ENCODE measurements at regions not wholly inside any gene's neighbourhood (a gene's known extent, or its start where the extent isn't known, plus 50 kb on each side); places are given as distances from the start of the nearest gene placed in this dataset.

DNA sequence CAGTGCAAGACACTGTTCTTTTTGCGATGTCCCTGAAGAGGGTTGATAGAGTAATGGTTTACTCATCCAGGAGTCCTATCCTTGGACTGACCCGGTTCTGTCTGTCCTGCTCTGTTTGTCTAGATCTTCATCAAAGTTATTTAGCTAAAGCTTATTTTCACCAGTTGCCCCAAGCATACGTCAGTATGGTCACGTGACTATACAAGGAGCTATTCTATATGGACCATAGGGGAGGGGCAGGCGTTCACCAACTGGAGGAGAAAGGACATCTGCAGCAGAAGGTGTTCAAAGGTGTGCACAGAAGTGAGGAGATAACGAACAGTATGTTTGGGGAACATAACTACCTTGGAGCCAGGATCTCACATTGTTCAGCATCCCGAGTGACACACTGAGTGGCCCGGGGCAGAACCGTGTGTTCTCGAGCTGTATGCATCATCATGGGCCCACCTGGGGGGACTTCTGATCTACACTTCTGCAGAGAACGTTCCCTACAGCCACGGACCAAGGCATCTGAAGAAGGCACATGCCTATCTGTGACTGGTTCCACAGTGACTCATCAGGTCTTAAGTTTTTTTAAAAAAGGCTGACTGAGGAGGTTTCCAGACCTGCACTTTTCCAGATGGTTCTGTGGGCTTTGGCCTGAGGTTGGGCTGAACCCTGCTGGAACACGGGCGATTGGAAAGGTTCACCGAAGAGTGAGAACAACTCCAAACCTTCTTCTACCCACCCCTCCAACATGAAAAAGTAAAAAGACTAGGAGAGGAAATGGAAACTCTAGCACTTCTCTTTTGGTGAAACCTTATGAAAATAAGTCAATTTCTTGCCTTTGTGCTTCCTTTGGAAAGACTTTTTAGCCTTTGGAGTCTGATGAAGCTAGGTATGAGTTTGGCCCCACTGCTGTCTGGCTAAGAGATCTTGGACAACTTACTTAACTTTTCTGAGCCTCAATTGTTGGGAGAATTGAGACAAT, 68.6 kb upstream of the YWHAQ start:
- CTCF ChIA-PET: no interaction called here
- TF ChIP-seq, protein P1, sequence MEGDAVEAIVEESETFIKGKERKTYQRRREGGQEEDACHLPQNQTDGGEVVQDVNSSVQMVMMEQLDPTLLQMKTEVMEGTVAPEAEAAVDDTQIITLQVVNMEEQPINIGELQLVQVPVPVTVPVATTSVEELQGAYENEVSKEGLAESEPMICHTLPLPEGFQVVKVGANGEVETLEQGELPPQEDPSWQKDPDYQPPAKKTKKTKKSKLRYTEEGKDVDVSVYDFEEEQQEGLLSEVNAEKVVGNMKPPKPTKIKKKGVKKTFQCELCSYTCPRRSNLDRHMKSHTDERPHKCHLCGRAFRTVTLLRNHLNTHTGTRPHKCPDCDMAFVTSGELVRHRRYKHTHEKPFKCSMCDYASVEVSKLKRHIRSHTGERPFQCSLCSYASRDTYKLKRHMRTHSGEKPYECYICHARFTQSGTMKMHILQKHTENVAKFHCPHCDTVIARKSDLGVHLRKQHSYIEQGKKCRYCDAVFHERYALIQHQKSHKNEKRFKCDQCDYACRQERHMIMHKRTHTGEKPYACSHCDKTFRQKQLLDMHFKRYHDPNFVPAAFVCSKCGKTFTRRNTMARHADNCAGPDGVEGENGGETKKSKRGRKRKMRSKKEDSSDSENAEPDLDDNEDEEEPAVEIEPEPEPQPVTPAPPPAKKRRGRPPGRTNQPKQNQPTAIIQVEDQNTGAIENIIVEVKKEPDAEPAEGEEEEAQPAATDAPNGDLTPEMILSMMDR (IDR thresholded peaks at IDR 0.05; ENCODE audit: unreplicated experiment): no peak
- Mint-ChIP-seq H3K27me3 (ENCODE audit: unreplicated experiment) (no peaks in the 10 kb centered on the region), H3K4me1 (ENCODE audit: low read depth, unreplicated experiment) (peaks cover 10% of the 10 kb centered on the region), H3K4me3 (ENCODE audit: low read depth, unreplicated experiment) (no peak overlapping the region), H3K36me3 (ENCODE audit: insufficient read depth, unreplicated experiment) (no peaks in the 10 kb centered on the region), H3K27ac (ENCODE audit: unreplicated experiment) (no peak overlapping the region), H3K9me3 (ENCODE audit: low read depth, unreplicated experiment) (peaks cover 5% of the 10 kb centered on the region)
- no TSS peak for BruUV-seq (replicated peaks)
- intact Hi-C loops (cut with micrococcal nuclease; ENCODE audit: unreplicated experiment): no loop called here
- no peak for DNase-seq

DNA sequence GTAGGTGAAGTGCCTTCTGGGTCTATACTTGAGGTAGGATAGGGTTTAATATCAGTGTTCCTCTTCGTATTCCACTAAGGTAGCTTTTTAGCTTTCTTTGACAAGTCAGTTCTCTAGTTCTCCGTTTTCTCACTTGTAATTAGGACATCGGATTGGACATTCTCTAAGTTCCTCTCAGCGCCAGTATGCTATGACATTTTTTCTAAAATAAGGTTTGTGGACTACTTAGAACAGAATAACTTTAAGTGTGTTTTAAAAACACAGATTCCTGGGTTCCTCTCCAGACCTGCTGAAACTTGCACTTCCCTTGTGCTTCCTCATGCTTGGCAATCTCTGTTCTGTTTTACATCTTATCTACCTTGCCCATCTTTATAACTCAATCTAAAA, 69.3 kb upstream of the YWHAQ start:
- no TSS peak for BruUV-seq (replicated peaks)
- no peaks in the 10 kb centered on the region for H3K27me3 Mint-ChIP-seq (ENCODE audit: unreplicated experiment)
- H3K4me3 Mint-ChIP-seq (ENCODE audit: low read depth, unreplicated experiment): no peak overlapping the region
- H3K36me3 Mint-ChIP-seq (ENCODE audit: insufficient read depth, unreplicated experiment): no peaks in the 10 kb centered on the region
- intact Hi-C loops (cut with micrococcal nuclease; ENCODE audit: unreplicated experiment): no loop called here
- no peak overlapping the region for H3K27ac Mint-ChIP-seq (ENCODE audit: unreplicated experiment)
- CTCF ChIA-PET: no interaction called here
- TF ChIP-seq, protein P1 (IDR thresholded peaks at IDR 0.05; ENCODE audit: unreplicated experiment): no peak
- peaks cover 10% of the 10 kb centered on the region for H3K4me1 Mint-ChIP-seq (ENCODE audit: low read depth, unreplicated experiment)
- peaks cover 5% of the 10 kb centered on the region for H3K9me3 Mint-ChIP-seq (ENCODE audit: low read depth, unreplicated experiment)
- no peak for DNase-seq

DNA sequence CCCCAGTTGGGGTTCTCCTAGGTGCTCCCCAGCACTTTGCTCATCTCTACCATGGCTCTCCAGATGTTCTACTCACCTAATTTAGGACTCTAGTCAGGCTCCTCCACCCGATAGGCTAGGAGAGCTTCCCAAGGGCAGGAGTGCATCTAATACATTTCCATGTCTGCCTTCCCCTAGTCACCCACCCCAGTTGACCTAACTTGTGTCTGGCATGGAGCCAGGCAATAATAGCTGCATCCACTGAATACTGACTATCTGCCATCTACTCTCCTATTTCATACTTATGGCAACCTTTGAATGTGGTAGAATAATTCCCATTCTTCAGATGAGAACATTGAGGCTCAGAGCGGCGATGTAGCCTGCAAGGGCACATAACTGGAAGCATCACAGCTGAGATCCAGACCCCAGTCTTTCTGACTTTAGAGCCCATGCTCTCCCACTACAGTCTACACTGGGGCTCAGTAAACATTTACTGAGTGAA, 71.8 kb upstream of the YWHAQ start:
- TF ChIP-seq, protein P1 (IDR thresholded peaks at IDR 0.05; ENCODE audit: unreplicated experiment): no peak
- no TSS peak for BruUV-seq (replicated peaks)
- CTCF ChIA-PET: interaction anchor here (1.4 kb wide), 1 partner anchor 9 kb away, joined by 4 read pairs; no protein-coding TSS in a partner anchor
- Mint-ChIP-seq H3K9me3 (ENCODE audit: low read depth, unreplicated experiment) (peaks cover 5% of the 10 kb centered on the region), H3K27ac (ENCODE audit: unreplicated experiment) (no peak overlapping the region), H3K4me1 (ENCODE audit: low read depth, unreplicated experiment) (no peaks in the 10 kb centered on the region), H3K27me3 (ENCODE audit: unreplicated experiment) (no peaks in the 10 kb centered on the region), H3K4me3 (ENCODE audit: low read depth, unreplicated experiment) (no peak overlapping the region), H3K36me3 (ENCODE audit: insufficient read depth, unreplicated experiment) (no peaks in the 10 kb centered on the region)
- DNase-seq: no peak
- intact Hi-C loops (cut with micrococcal nuclease; ENCODE audit: unreplicated experiment): no loop called here

DNA sequence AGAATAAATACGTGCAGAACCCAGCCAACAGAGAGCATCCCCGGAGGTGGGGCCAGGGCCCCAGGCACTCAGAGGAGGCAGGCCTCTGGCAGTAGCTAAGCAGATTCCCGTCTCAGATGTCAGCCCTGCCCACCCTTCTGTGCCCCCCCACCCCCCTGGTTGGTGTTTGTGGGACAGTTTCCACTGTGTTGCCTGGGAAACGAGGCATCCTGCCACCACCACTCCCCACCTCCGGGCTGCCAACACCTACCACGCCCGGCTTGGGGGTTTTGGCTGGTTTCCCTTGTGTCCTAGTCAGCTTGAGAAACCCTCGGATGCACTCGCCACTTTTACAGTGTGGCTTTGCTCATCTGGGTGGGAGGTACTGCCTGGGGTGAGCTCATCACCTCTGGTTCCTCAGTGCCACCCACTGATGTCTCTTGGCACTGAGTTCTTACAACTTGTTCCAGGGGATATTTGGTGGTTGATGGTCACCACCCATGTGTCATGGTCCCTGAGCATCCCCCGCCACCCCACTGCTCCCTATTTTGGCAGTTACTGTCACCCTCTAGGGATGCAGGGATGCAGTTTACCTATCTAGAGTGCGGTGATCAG, 72.4 kb upstream of the YWHAQ start:
- Mint-ChIP-seq H3K4me1 (ENCODE audit: low read depth, unreplicated experiment) (no peaks in the 10 kb centered on the region), H3K9me3 (ENCODE audit: low read depth, unreplicated experiment) (peaks cover 5% of the 10 kb centered on the region), H3K27me3 (ENCODE audit: unreplicated experiment) (no peaks in the 10 kb centered on the region), H3K36me3 (ENCODE audit: insufficient read depth, unreplicated experiment) (no peaks in the 10 kb centered on the region), H3K27ac (ENCODE audit: unreplicated experiment) (peak overlapping the region; percentile 37), H3K4me3 (ENCODE audit: low read depth, unreplicated experiment) (no peak overlapping the region)
- TF ChIP-seq, protein P1 (IDR thresholded peaks at IDR 0.05; ENCODE audit: unreplicated experiment): no peak
- CTCF ChIA-PET: interaction anchor here (0.6 to 1.4 kb wide), 2 partner anchors 10 to 1593 kb away, joined by 4 to 5 read pairs; no protein-coding TSS in a partner anchor
- intact Hi-C loops (cut with micrococcal nuclease; ENCODE audit: unreplicated experiment): no loop called here
- no TSS peak for BruUV-seq (replicated peaks)
- DNase-seq: peak; percentile 8

Measured in Calu3 (cell line).